Upper lobe of right lung (tissue), 1 donor: ENCODE measurements at regions not wholly inside any gene's neighbourhood (a gene's known extent, or its start where the extent isn't known, plus 50 kb on each side); places are given as distances from the start of the nearest gene placed in this dataset.

Experiments used
- ATAC-seq: fragments of 200-7000 bp; cut with Tn5 transposase; one replicate; pipeline ENCODE4 v1.9.1; 2020; ENCODE audit warnings: mild to moderate bottlenecking, moderate library complexity
- DNase-seq: peaks from one replicate; pipeline ENCODE4 v3.0.0-alpha.2; 2020
- H3K27ac ChIP-seq: fragments of 200-600 bp; one replicate; pipeline ENCODE4 v1.8.0; 2022
- H3K27me3 ChIP-seq: fragments of 200-600 bp; one replicate; pipeline ENCODE4 v1.8.0; 2022; ENCODE audit warnings: mild to moderate bottlenecking
- H3K36me3 ChIP-seq: fragments of 200-600 bp; one replicate; pipeline ENCODE4 v1.8.0; 2022
- H3K4me1 ChIP-seq: fragments of 200-600 bp; one replicate; pipeline ENCODE4 v1.8.0; 2022
- H3K4me3 ChIP-seq: fragments of 200-600 bp; one replicate; pipeline ENCODE4 v1.8.0; 2022; ENCODE audit warnings: mild to moderate bottlenecking
- H3K9me3 ChIP-seq: fragments of 200-600 bp; one replicate; pipeline ENCODE4 v1.8.0; 2022
- intact Hi-C: fragments of 100-400 bp; cut with DNase I; formaldehyde crosslinking; loops from one replicate; pipeline ENCODE4 v1.11.0; 2022
- TF ChIP-seq, protein P1 (sequence below): fragments of 200-600 bp; IDR thresholded peaks from one replicate; pipeline ENCODE4 v1.8.0; 2022; ENCODE audit warnings: antibody characterized with exemption
- donor health status: DM: no; HTN: yes; CAD: no; lungs with severe emphysema.

GRCh38 chr2:16525265-16525887 lies 140.3 kb downstream of the CYRIA start:
- intact Hi-C loops, result no loop called here
- Histone ChIP-seq H3K9me3 (no peaks in the 10 kb centered on the region), H3K4me1 (no peaks in the 10 kb centered on the region), H3K36me3 (no peaks in the 10 kb centered on the region), H3K27me3 (peaks cover 7% of the 10 kb centered on the region), H3K4me3 (no peak overlapping the region), H3K27ac (no peak overlapping the region)
- ATAC-seq (peak; percentile 74), DNase-seq (no peak)
- TF ChIP-seq, protein P1, sequence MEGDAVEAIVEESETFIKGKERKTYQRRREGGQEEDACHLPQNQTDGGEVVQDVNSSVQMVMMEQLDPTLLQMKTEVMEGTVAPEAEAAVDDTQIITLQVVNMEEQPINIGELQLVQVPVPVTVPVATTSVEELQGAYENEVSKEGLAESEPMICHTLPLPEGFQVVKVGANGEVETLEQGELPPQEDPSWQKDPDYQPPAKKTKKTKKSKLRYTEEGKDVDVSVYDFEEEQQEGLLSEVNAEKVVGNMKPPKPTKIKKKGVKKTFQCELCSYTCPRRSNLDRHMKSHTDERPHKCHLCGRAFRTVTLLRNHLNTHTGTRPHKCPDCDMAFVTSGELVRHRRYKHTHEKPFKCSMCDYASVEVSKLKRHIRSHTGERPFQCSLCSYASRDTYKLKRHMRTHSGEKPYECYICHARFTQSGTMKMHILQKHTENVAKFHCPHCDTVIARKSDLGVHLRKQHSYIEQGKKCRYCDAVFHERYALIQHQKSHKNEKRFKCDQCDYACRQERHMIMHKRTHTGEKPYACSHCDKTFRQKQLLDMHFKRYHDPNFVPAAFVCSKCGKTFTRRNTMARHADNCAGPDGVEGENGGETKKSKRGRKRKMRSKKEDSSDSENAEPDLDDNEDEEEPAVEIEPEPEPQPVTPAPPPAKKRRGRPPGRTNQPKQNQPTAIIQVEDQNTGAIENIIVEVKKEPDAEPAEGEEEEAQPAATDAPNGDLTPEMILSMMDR, result peak; percentile 56

DNA sequence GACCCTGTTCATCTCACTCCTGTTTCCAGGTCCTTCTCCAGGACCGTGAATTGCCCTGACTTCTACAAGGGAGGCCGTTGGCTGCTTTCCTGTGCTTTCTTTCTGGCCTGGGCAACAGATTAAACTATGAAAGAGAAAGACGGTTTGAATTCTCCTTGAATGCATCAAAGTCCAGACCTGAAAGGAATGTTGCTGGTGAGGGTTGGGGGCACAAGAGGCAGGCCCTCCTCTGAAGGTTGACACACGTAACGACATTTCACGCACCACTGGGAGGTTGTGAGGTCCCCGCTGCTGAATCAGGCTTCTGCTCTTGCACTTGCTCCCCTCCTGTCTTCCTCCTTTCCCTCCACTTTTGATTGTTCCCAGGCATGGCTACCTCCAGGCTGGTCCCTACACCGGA lies 141.9 kb downstream of the CYRIA start:
- no peak overlapping the region for H3K4me3 ChIP-seq
- H3K9me3 ChIP-seq, result no peaks in the 10 kb centered on the region
- ATAC-seq (no peak), DNase-seq (no peak)
- no peaks in the 10 kb centered on the region for H3K36me3 ChIP-seq
- TF ChIP-seq, protein P1, result no peak
- no peak overlapping the region for H3K27ac ChIP-seq
- no peaks in the 10 kb centered on the region for H3K4me1 ChIP-seq
- peaks cover 7% of the 10 kb centered on the region for H3K27me3 ChIP-seq
- intact Hi-C loops, result no loop called here

DNA sequence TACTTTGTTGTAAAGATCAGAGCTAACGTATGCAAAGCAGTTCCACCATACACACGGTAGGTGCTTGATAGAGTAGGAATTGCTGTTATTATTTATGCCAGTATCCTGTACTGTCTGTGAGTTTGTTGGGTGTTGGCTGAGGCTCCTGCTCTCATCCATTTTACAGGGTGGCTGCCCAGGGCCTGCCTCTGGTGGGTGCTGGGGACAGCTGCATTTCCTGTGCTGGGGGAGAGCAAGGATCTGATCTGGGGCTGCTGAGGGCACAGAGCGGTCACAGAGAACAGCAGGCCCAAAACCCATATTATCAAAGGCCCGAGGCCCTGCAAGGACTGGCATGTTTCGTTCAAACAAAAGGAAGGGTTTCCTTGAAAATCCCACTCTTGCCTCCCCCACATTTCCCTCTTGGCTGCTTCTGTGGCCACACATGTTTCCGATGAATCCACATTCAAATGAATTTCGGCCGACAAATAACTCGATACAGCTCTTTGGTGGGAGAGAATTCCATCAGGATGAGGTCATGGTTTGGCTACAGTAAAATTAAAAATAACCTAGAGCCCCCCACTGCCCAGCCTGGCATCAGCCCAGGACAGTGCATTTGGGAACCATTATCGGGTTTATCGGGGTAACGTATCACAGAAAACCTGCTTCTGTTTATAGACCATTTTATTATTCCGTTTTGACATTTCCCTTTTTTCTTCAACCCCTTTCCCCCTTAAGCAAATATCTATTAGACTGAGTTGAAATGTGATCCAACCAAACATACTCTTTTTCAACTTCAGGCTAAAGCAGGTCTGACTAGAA lies 143.4 kb downstream of the CYRIA start:
- Histone ChIP-seq H3K27ac (no peak overlapping the region), H3K27me3 (peaks cover 7% of the 10 kb centered on the region), H3K36me3 (no peaks in the 10 kb centered on the region), H3K4me1 (no peaks in the 10 kb centered on the region), H3K9me3 (no peaks in the 10 kb centered on the region), H3K4me3 (no peak overlapping the region)
- ATAC-seq, result no peak
- intact Hi-C loops, result no loop called here
- no peak for DNase-seq
- TF ChIP-seq, protein P1, result no peak

DNA sequence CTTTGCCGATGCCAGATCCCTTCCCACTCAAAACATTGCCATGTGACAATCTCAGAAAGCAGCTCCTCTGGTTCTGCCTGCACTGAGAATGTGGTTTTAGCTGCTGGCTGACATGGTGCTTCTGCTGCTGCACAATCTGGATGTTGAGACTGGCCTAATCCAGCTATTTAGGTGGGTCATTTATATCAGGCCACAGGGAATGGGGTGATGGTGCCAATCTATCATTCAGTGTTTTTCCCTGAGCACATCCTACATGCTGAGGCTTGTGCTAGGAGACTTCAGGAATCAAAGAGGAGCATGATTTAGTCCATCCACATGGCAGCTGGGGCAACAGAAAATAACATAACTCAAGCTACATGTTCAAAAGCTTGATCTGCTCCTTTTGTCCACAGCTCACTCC lies 144.7 kb downstream of the CYRIA start:
- Histone ChIP-seq H3K27me3 (peaks cover 7% of the 10 kb centered on the region), H3K9me3 (no peaks in the 10 kb centered on the region), H3K4me3 (no peak overlapping the region), H3K36me3 (no peaks in the 10 kb centered on the region), H3K4me1 (no peaks in the 10 kb centered on the region), H3K27ac (no peak overlapping the region)
- DNase-seq, result no peak
- TF ChIP-seq, protein P1, result no peak
- no peak for ATAC-seq
- intact Hi-C loops, result no loop called here

GRCh38 chr2:16515696-16516095 lies 149.9 kb downstream of the CYRIA start:
- Histone ChIP-seq H3K36me3 (no peaks in the 10 kb centered on the region), H3K27me3 (peaks cover 10% of the 10 kb centered on the region), H3K27ac (no peak overlapping the region), H3K4me3 (no peak overlapping the region), H3K4me1 (no peaks in the 10 kb centered on the region), H3K9me3 (no peaks in the 10 kb centered on the region)
- DNase-seq (no peak), ATAC-seq (no peak)
- intact Hi-C loops, result no loop called here
- TF ChIP-seq, protein P1, result no peak
